HG02642 (cell line): ENCODE measurements at regions not wholly inside any gene's neighbourhood (a gene's known extent, or its start where the extent isn't known, plus 50 kb on each side); places are given as distances from the start of the nearest gene placed in this dataset.

Source experiments
- ATAC-seq: cut with Tn5 transposase; IDR thresholded peaks from one replicate; pipeline ENCODE4 v1.9.1; 2021; ENCODE audit warnings: mild to moderate bottlenecking; ENCODE audit not compliant: unreplicated experiment, poor library complexity

DNA sequence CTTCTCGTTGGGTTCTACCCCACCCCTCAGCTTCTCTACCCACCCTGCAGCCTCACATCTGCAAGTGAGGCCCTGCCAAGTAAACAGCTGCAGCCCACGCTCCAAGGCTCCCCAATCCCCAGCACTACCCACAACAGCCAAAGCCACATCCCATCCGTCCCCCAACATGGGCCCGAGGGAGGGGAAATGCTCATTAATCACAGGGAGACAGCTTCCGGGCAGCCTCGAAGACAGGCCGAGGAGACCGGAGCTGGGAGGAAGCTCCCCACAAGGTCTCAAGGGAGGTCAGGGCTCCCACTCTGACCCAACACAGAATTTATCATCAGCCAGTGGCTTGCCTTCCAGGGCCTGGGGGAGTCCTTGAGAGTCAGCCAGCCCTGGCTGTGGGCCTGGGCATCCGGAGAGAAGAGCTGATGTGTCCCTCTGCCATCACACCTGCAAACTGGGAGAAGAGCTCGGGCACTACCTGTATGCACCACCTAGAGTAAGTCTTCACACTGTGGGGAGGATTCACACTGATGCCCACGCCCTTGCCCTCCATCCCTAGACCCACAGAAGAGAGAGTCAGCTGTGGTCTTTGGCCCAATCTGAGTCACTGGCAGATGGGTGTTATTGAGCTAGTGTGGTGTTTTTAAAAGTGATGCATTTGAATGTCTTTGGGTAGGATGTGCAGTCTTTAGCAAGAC is 115.5 kb upstream of the ZMIZ1 start:
- peak; percentile 54 for ATAC-seq

DNA sequence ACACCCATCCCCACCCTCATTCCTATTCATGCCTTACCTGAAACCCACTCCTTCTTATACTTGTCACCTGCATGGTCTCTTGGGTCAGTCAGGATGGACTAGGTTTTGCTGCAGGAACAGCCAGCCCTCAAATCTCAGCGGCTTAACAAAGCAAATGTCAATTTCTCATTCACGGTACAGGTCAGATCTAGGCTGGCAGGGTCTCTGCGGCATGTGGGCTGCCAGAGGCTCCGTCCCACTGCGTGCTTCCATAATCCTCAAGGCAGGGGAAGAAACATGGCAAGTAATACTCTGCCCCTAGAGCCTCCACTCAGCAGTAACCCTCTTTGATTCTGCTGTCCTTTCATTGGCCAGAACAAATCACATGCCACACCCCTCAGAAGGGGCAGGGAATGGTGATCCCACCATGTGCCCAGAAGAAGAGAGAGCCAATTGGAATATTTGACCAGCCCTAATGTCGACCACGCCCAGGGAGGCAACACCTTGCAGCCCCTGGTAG is 114.9 kb upstream of the ZMIZ1 start:
- ATAC-seq = no peak

DNA sequence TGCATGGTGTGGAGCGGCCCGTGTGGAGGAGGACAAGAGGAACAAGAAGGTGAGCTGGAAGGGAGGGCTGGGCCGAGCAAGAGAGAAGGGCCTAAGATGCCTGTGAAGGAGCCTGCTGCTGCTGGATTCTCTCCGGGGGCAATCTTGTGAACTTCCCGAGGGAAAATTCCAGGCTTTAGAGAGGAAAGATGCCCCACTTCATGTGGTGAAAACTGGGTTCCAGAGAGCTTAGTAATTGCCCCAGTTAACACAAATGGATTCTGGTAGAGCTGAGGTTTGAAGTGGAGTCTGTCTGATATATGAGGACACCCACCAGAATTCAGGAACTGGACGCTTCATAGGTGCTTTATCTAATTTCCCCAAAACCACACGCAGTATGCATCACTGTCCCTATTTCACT is 114.1 kb upstream of the ZMIZ1 start:
- no peak for ATAC-seq

DNA sequence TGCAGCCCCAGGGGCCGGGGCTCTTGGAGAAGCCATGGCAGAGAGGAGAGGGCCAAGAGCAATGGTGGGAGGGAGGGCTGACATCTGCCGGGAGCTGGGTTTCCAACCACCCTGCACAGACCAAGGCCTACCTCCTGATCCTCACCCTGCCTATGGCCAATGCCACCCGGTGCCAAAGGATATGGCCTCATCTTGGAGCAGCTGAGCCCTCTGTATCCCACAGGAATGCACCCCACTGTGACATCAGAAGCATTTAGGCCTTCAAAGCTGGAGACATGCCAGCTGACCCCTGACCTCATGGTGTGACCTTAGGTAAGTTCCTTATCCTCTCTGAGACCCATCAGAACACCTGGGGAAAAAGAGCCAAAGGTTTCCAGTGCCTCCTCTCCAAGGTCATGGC is 113.6 kb upstream of the ZMIZ1 start:
- no peak for ATAC-seq

DNA sequence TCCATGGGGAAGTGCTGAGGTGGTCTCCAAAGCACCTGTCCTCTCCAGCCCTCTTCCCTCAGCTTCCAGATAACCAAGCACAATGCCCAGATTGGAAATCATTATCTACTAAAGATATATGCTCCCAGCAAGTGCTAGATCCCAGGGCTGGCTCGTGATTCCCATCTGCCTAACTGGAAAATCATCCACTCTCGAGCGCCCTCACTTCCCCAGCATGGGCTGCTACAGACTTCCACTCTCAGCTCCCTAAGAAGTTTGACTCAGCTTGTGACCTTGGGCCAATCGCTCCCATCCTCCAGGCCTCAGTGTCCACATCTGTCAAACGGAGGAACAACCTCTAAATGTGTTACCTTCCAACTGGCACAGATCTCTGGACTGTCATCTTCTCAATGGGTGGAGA is 112.4 kb upstream of the ZMIZ1 start:
- ATAC-seq = no peak

DNA sequence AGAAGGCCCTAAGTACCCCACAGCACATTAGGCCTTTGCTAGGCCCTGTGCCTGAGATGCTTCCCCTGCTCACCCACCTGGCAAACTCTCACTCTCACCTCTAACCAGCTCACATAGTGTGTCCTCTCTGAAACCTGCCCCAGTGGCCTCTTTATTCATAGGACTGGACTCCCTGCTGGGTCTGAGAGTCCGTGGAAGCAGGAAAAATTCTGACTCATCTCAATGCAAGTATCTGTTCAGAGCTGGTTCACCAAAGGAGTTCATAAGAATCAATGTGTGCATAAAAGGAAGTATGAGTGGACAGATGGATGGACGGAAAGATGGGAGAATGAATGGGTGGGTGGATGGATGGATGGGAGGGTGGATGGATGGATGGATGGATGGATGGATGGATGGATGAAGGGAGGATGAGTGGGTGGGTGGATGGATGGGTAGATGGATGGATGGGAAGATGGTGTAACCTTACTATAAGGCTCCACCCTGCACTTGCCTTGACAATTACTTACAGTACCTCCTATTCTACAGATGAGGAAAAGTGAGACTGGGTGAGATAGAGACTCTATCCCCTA is 111.2 kb upstream of the ZMIZ1 start:
- no peak for ATAC-seq

DNA sequence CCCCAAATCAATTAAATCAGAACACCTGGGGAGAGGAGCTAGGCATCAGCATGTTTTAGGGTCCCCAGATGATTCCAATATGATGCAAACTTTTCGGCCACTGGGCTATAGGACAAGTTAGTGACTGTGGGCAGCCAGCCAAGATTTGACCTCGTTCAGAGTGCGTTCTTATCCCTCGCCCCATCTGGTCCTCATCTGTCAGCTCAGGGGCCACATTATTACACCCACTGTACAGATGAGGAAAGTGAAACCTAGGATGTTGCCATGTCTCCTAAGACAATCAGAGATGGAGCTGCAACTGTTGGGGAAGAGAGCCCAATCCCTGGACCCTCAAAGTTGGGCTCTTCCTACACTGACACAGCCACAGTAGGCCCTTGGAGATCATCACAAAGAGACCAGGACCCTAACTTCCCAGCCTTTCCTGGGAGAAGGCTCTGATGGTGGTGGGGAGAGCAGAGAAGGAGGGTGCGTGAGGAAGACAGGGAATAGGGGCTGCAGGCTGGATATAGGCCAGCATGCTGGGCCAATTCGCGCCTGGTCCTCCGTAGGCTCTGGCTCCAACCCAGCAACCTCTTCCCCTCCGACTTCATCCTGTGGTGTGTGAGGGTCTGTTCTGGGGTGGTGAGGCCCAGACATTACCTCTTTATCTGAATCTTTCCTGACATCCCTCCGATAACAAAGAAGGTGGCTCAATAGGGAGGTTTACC is 109.4 kb upstream of the ZMIZ1 start:
- no peak for ATAC-seq

DNA sequence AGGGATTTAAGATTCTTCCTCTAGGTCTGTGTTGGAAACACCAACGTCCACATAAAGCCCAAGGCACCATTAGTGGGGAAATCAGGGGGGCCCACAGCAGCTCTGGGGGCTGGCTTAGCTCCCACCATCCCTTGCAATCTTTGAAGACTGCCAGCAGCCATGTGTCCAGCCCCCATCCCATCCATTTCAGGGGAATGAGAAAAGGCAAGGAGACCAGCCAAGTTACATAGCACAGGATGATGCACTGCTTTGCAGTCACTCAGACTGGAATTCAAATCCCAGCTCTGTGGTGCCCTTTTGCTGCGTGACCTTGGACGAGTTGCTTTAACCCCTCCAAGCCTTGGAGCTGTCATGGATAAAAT is 108.9 kb upstream of the ZMIZ1 start:
- no peak for ATAC-seq

DNA sequence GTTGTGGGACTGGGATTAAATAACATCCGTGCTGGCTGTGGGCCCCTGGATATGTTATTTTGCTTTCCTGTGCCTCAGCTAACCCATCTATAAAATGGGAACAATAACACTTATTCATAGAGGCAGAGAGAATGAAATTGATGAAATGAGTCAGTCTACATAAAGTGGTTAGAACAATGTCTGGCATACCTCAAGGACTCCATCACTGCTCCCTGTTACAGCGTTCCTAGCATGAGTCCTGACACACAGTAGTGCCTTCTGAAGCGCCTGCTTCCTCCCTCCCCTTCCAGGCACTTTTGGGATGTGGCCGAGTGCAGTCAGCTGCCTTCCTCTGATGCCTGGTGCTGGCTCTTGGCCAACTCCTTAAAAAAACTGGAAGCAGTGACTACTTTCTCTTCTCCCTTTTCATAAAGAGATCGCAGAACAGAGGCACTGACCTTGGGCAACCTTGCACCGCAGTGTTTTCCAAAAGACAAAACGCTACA is 108.4 kb upstream of the ZMIZ1 start:
- no peak for ATAC-seq

DNA sequence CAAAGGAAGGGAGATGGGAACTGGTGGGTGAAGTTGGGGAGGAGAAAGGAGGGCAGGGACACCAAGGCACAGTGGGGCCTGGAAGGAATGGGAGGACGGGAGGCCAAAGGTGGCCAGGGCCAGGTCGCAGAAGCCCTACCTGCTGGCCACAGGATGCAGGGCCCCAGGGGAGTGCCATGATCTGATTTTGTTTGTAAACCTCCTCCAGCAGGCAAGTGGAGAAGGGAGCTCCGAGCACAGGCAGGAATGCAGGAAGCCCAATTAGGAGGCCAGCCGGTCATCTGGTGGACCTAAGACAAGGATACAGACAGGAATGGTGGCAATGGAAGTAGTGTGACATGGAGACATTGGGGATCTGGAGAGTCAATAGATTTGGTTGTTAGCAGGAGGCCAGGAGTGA is 107.0 kb upstream of the ZMIZ1 start:
- no peak for ATAC-seq

DNA sequence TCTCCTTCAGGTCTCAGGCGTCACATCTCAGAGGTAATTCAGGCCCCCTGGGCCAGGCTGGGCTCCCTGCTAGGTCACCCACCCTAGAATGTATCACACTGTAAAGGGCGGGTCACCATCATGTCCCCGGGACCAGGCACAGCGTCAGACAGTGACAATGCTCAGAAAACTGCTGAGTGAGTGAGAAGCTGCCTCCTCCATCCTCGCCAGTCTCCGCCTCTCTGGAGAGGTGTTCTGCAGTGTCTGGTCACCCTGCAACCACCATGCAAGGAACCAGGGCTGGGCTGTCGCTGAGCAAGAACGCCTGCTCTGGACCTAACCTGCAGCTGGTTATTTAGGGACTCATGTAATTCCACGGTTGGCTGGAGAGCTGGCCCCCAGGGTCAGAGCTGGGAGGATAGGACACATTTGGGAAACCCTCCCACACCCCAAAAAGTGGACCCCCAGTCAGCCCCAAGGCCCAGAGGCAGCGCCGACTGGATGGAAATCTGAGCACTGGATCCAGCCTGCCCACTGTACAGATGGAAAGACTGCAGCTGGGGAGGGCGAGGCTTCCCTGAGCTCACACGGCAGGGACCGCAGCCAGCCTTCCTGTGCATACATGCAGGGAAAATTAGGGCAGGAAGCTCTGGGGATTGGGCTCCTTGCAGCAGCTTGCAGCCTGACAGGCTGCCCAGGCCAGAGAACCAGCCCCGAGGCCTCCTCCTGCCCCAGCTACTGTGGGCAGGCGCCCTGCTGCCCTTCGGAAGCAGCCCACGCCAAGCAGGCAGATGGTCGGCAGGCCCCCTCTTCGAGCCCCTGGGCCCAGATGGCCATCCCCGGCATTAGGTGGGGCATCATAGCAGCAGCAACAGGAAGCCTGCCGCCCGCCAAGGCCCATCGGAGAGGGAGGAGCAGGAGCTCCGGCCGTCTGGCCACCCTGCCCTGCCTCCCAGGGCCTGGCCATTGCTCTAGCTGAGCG is 105.4 kb upstream of the ZMIZ1 start:
- ATAC-seq = no peak

DNA sequence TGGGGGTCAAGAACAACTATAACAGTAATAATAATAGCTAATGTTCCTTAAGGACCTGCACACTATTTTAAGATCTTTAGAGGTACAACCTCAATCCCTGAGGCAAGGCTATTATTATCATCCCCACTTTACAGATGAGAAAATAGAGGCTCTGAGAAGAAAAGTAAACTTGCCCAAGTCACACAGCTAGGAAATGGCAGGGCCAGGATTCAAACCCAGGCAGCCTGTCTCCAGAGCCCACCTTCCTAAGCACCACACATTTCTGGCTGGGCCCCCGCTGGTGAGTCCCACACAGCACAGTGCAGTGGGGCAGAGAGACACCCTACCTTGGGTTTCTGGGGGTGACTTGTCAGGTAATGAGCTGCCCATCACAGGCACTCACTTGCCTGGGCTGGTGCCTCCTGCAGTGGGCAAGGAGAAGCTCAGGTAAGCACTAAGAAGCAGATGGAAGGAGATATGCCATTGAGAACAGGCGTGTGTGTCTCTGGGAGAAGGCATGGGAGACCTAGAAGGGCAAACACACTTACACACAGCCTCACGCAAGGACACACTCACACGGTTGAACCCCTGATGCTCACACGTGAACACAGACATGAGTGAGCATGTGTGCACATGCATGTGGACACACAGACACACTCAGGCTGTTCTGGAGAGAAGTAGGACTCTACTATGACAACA is 104.4 kb upstream of the ZMIZ1 start:
- ATAC-seq = no peak

DNA sequence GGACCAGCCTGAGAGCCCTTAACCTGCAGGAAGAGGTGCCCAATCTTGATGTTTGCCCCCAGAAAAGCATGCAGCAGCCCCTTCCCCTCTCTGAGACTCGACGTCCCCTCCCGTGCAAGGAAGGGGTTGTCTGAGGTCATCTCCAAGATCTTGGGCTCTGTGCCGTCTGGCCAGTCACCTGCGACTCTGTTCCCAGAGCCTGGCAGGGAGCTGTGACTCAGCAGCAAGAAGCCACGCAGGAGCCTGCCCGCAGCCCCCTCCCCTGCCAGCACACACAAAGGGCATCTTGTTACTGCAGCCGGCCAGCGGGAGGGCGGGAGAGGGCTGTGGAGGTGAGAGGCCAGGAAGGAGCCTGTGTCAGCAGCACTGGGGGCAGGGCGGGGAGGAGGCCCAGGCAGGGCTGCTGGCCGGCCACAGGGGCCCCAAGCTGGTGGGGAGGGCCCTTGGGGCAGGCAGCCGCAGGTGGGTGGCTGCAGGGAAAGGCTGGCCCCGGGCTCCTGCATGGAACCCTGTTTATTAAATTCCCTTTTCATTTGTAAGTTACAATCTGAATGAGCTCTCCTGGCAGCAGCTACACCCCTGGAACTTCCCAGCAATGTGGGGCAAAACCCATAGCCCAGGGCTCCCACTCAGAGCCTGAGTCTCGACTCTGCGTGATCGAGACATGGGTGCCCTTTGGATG is 103.7 kb upstream of the ZMIZ1 start:
- ATAC-seq = no peak

DNA sequence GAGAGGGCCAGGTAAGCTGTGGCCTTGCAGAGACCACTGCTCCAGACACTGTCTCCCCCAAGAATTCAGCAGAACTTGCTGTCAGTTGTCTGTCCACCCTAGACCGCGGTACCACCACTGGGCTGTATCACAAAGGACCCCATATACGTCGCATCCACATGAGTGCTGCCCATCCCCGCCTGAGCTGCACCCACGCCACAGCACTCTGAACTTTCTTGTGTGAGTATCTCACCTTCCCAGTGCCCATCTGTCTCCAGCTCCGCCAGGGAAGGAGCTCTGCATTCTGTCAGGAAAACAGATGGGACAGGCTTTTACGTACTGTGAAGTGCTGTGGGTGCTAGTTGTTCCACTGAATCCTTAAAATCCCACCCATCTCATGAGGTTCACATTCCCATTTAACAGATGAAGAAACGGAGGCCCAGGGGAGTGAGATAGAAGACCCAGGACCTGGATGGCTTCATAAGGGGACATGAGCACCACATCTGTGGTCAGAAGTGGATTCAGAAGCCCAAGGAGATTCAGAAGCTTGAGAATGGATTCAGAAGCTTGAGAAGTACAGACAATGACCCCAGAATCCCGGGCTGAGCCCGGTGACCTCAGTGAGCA is 102.5 kb upstream of the ZMIZ1 start:
- no peak for ATAC-seq

DNA sequence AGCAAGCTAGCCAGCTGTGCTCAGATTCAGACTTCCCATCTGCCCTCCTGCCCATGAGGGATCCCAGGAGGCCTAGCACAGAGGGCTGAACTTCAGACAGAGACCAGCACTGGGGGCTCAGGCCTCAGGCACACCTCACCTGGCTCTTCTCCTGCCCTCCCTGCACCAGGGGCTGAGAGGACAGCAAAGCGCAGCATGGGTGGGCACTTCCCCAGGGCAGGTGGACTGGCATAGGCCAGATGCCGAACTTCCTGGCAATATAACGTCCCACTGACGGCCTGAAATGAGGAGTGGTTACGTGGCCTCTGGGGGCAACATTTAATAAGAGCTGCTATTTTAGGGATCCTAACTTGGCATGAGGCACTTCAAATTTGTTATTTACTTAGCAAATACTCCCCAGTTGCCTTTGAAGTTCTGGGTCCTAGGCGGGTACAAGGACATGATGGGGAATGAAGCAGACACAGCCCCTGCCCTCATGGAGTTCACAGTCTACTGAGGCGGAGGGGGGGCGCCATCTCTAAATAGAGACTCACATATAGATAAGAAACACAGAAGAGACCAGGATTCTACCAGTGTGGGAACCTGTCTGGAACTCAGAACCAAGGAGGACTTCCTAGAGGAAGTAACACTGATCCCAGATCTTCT is 101.8 kb upstream of the ZMIZ1 start:
- no peak for ATAC-seq

DNA sequence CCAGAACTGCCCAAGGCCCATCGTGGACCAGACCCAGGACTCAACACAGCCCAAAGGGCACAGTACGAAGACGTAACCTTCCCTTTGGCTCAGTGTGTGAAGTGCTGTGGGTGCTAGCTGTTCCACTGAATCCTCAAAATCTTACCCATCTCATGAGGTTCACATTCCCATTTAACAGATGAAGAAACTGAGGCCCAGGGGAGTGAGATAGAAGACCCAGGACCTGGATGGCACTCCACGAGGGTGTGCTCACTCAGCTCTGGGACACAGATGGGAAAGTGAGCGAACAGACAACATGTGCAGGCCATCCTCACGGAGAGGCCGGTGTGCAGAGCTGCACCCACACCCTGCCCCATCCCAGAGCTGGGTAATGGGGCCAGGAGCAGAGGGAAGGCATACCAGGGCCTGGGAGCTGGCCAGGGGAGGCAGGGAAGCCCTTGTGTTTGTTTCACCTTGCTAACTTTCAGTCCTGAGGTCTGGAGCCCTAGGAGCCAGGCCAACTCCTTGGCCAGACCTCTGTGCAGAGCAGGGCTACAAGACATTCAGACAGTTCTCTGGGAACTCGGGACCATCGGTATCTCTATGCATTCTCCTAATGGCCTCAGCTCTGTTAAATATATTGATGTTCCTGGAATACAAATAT is 100.3 kb upstream of the ZMIZ1 start:
- ATAC-seq = no peak

DNA sequence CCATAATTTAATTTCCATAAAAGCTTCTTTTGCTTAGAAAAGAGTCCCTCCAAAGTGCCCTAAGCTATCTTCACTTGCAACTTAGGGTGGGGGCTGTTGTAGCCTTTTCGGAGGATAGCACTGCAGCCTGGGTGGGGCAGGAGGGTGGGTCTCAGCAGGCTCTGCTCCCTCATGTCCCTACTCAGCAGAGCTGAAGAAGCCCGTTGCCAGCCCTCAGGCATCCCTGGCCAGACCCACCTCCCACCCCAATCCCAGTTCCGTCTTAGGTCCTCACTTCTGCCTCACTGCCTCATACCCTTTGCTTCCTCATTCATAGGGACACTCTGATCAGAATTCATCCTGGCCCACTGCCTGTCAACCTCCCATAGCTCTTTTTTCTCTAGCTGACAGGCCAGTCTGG is 99.8 kb upstream of the ZMIZ1 start:
- no peak for ATAC-seq

DNA sequence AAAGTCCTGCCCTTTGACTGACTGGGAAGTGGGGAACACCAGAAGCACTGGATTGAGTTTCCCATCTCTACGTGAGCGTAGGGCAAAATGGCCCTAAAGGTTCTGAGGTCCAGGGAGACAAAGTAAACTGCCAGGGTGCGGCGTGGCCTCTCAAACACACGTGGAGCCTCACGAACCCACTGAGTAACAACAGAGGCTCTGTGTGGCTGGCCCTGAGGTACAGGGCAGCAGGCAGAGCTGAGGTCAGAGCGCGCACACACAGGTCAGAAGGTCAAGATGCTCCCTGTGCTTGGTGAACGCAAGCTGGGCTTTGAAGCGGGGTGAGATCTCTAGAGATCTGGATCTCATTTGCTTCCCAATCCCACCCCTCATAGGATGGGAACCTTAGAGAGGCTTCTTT is 99.0 kb upstream of the ZMIZ1 start:
- no peak for ATAC-seq
